Activated CD4-positive, alpha-beta memory T cell treated with anti-CD3 and anti-CD28 coated beads, Interleukin-2, amount 10 ng/mL, durations not matched to agents 7 days and 5 days (primary cell): ENCODE measurements at regions not wholly inside any gene's neighbourhood (a gene's known extent, or its start where the extent isn't known, plus 50 kb on each side); places are given as distances from the start of the nearest gene placed in this dataset.

ENCODE experiments used
- CTCF ChIA-PET: fragments of 350-600 bp; sonication (Branson Sonifier 250); formaldehyde crosslinking; loops from one replicate; lab custom pipeline; 2021; ENCODE audit warnings: antibody characterized with exemption, inconsistent platforms; lab: Charles Lee
- POLR2A ChIA-PET: fragments of 350-600 bp; sonication (Branson Sonifier 250); formaldehyde crosslinking; loops from one replicate; lab custom pipeline; 2021; ENCODE audit warnings: antibody characterized with exemption; lab: Charles Lee
- DNase-seq: peaks from one replicate; pipeline ENCODE4 v3.0.0-alpha.2; 2020
- H3K27ac Mint-ChIP-seq: one replicate; pipeline ENCODE4 v1.8.0; 2021; ENCODE audit warnings: mild to moderate bottlenecking, mixed read lengths
- H3K27me3 Mint-ChIP-seq: one replicate; pipeline ENCODE4 v1.8.0; 2021; ENCODE audit warnings: mixed read lengths
- H3K36me3 Mint-ChIP-seq: one replicate; pipeline ENCODE4 v1.8.0; 2021; ENCODE audit warnings: low read depth, mixed read lengths
- H3K4me1 Mint-ChIP-seq: one replicate; pipeline ENCODE4 v1.8.0; 2021; ENCODE audit warnings: mixed read lengths
- H3K4me3 Mint-ChIP-seq: one replicate; pipeline ENCODE4 v1.8.0; 2021; ENCODE audit warnings: mild to moderate bottlenecking, mixed read lengths
- H3K9me3 Mint-ChIP-seq: one replicate; pipeline ENCODE4 v1.8.0; 2021; ENCODE audit warnings: mixed read lengths

- no peaks in the 10 kb centered on the region for H3K27me3 Mint-ChIP-seq
- no peaks in the 10 kb centered on the region for H3K4me1 Mint-ChIP-seq
- CTCF ChIA-PET = no interaction called here
- no peak overlapping the region for H3K27ac Mint-ChIP-seq
- POLR2A ChIA-PET = no interaction called here
- no peak overlapping the region for H3K4me3 Mint-ChIP-seq
- DNase-seq = no peak
- H3K36me3 Mint-ChIP-seq = no peaks in the 10 kb centered on the region
- H3K9me3 Mint-ChIP-seq = no peaks in the 10 kb centered on the region
These were observed 413.0 kb upstream of the MYT1L start for GRCh38 chr2:2744107-2744506.

DNA sequence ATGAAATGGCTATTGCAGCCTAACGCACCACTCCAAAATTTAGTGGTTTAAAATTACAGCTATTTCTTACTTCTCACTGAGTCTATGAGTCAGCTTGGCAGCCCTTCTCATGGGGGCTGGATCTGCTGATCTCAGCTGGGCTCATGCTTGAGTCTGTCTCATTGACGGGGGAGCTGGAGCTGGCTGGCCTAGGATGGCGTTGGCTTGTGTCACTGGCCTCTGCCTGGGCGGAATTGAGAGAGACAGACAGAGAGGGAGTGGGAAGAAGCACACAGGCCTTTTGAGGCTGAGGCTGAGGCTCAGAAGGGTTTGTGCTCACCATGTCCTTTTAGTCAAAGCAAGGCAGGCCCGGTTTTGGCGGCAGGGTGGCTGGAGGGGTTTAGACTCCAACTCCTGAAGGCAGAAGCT is 412.1 kb upstream of the MYT1L start:
- Mint-ChIP-seq H3K27ac (no peak overlapping the region), H3K4me1 (no peaks in the 10 kb centered on the region), H3K36me3 (no peaks in the 10 kb centered on the region), H3K4me3 (no peak overlapping the region), H3K27me3 (no peaks in the 10 kb centered on the region), H3K9me3 (no peaks in the 10 kb centered on the region)
- ChIA-PET CTCF (no interaction called here), POLR2A (no interaction called here)
- no peak for DNase-seq

DNA sequence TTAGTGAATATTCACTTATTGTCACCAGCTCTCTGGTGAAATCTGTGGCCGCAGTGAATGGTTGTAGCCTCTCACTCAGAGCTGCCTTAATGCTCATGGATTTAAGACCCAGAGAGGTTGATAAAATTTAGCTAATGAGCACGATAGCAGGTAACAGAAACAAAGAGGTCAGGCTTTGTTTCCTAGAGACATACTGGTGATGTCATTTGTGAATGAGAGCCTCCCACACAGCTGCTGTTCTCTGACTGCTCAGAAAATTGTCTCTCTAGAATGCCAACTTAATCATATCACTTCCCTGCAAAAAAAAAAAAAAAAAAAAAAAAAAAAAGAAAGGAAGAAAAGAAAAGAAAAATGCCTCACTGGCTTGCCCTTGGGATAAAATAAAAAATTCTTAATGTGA is 411.7 kb upstream of the MYT1L start:
- ChIA-PET CTCF (no interaction called here), POLR2A (no interaction called here)
- no peak overlapping the region for H3K27ac Mint-ChIP-seq
- H3K27me3 Mint-ChIP-seq = no peaks in the 10 kb centered on the region
- no peak overlapping the region for H3K4me3 Mint-ChIP-seq
- no peaks in the 10 kb centered on the region for H3K9me3 Mint-ChIP-seq
- H3K4me1 Mint-ChIP-seq = no peaks in the 10 kb centered on the region
- no peaks in the 10 kb centered on the region for H3K36me3 Mint-ChIP-seq
- DNase-seq = no peak

DNA sequence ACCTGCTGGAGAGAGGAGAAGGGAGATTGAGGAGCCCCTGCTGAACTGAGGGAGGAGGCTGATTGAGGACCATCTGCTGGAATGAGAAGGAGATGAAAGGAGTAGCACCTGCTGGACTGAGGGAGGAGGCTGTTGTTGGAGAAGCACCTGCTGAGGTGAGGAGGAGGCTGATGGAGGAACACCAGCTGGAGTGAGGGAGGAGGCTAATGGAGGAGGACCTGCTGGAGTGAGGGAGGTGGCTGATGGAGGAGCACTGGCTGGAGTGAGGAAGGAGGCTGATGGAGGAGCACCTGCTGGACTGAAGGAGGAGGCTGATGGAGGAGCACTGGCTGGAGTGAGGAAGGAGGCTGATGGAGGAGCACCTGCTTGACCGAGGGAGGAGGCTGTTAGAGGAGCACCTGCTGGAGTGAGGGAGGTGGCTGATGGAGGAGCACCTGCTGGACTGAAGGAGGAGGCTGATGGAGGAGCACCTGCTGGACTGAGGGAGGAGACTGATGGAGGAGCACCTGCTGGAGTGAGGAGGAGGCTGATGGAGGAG is 409.2 kb upstream of the MYT1L start:
- H3K4me3 Mint-ChIP-seq = no peak overlapping the region
- H3K27me3 Mint-ChIP-seq = no peaks in the 10 kb centered on the region
- CTCF ChIA-PET = no interaction called here
- H3K9me3 Mint-ChIP-seq = no peaks in the 10 kb centered on the region
- H3K27ac Mint-ChIP-seq = no peak overlapping the region
- H3K36me3 Mint-ChIP-seq = no peaks in the 10 kb centered on the region
- DNase-seq = no peak
- POLR2A ChIA-PET = no interaction called here
- no peaks in the 10 kb centered on the region for H3K4me1 Mint-ChIP-seq

- H3K4me3 Mint-ChIP-seq = no peak overlapping the region
- ChIA-PET CTCF (no interaction called here), POLR2A (no interaction called here)
- H3K27me3 Mint-ChIP-seq = no peaks in the 10 kb centered on the region
- H3K36me3 Mint-ChIP-seq = no peaks in the 10 kb centered on the region
- no peaks in the 10 kb centered on the region for H3K9me3 Mint-ChIP-seq
- no peak for DNase-seq
- no peaks in the 10 kb centered on the region for H3K4me1 Mint-ChIP-seq
- H3K27ac Mint-ChIP-seq = no peak overlapping the region
These were observed 408.2 kb upstream of the MYT1L start for GRCh38 chr2:2739231-2739795.

GRCh38 chr2:2738684-2739083 is 407.6 kb upstream of the MYT1L start:
- no peak overlapping the region for H3K27ac Mint-ChIP-seq
- H3K36me3 Mint-ChIP-seq = no peaks in the 10 kb centered on the region
- H3K27me3 Mint-ChIP-seq = no peaks in the 10 kb centered on the region
- POLR2A ChIA-PET = no interaction called here
- H3K4me3 Mint-ChIP-seq = no peak overlapping the region
- H3K9me3 Mint-ChIP-seq = no peaks in the 10 kb centered on the region
- H3K4me1 Mint-ChIP-seq = no peaks in the 10 kb centered on the region
- CTCF ChIA-PET = no interaction called here
- DNase-seq = no peak

DNA sequence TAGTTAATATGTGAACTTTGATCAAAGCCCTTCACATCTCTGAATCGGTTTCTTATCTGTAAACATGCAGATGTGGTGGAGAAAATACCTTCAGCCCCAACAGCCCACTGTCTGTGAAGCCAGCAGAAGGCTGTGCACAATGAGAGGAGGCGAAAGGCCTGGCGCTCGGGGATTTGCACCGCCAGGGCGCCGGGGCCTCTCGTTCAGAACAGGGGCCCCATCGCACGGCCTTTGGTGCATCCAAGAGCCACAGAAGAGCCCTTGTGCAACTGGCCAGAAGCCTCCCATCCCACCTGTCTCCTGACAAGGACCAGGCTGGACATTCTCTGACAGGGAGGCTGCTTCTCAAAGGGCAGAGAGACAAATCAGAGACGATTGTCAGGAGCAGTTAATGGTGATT is 407.2 kb upstream of the MYT1L start:
- no peak for DNase-seq
- H3K9me3 Mint-ChIP-seq = no peaks in the 10 kb centered on the region
- no peaks in the 10 kb centered on the region for H3K27me3 Mint-ChIP-seq
- H3K4me1 Mint-ChIP-seq = no peaks in the 10 kb centered on the region
- ChIA-PET POLR2A (no interaction called here), CTCF (no interaction called here)
- H3K36me3 Mint-ChIP-seq = no peaks in the 10 kb centered on the region
- no peak overlapping the region for H3K4me3 Mint-ChIP-seq
- no peak overlapping the region for H3K27ac Mint-ChIP-seq

GRCh38 chr2:2735041-2735440 is 404.0 kb upstream of the MYT1L start:
- no peak overlapping the region for H3K27ac Mint-ChIP-seq
- no peak for DNase-seq
- H3K9me3 Mint-ChIP-seq = no peaks in the 10 kb centered on the region
- no peaks in the 10 kb centered on the region for H3K27me3 Mint-ChIP-seq
- H3K4me3 Mint-ChIP-seq = no peak overlapping the region
- ChIA-PET CTCF (no interaction called here), POLR2A (no interaction called here)
- H3K4me1 Mint-ChIP-seq = no peaks in the 10 kb centered on the region
- no peaks in the 10 kb centered on the region for H3K36me3 Mint-ChIP-seq

- H3K4me3 Mint-ChIP-seq = no peak overlapping the region
- CTCF ChIA-PET = no interaction called here
- H3K4me1 Mint-ChIP-seq = no peaks in the 10 kb centered on the region
- DNase-seq = no peak
- no peaks in the 10 kb centered on the region for H3K36me3 Mint-ChIP-seq
- no peaks in the 10 kb centered on the region for H3K27me3 Mint-ChIP-seq
- no peaks in the 10 kb centered on the region for H3K9me3 Mint-ChIP-seq
- H3K27ac Mint-ChIP-seq = no peak overlapping the region
- POLR2A ChIA-PET = no interaction called here
These were observed 403.2 kb upstream of the MYT1L start for GRCh38 chr2:2734308-2734707.

DNA sequence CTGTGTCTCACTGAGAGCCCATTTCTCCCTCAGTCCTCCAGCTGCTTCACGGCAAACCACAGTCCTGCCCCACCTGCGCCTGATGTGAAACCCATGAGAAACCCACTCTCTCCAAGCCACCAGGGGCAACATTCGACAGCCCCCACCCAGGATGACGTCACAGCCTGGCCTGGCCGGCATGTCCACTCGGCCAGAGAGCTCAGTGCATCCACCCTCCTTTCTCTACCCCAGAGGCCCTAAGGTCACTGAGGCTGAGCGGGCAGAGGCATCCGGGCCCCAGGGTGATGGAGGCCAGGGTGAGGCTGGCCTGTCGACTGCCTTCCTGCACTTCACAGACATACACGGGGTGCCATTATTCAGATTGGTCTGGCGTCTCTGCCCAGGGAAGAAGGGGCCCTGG is 402.7 kb upstream of the MYT1L start:
- H3K27me3 Mint-ChIP-seq = no peaks in the 10 kb centered on the region
- H3K4me3 Mint-ChIP-seq = no peak overlapping the region
- no peaks in the 10 kb centered on the region for H3K36me3 Mint-ChIP-seq
- ChIA-PET CTCF (no interaction called here), POLR2A (no interaction called here)
- H3K9me3 Mint-ChIP-seq = no peaks in the 10 kb centered on the region
- H3K27ac Mint-ChIP-seq = no peak overlapping the region
- no peaks in the 10 kb centered on the region for H3K4me1 Mint-ChIP-seq
- DNase-seq = no peak

GRCh38 chr2:2732331-2733119 is 401.4 kb upstream of the MYT1L start:
- Mint-ChIP-seq H3K27me3 (no peaks in the 10 kb centered on the region), H3K36me3 (no peaks in the 10 kb centered on the region), H3K27ac (no peak overlapping the region), H3K4me1 (no peaks in the 10 kb centered on the region), H3K9me3 (no peaks in the 10 kb centered on the region), H3K4me3 (no peak overlapping the region)
- POLR2A ChIA-PET = no interaction called here
- CTCF ChIA-PET = no interaction called here
- DNase-seq = no peak

DNA sequence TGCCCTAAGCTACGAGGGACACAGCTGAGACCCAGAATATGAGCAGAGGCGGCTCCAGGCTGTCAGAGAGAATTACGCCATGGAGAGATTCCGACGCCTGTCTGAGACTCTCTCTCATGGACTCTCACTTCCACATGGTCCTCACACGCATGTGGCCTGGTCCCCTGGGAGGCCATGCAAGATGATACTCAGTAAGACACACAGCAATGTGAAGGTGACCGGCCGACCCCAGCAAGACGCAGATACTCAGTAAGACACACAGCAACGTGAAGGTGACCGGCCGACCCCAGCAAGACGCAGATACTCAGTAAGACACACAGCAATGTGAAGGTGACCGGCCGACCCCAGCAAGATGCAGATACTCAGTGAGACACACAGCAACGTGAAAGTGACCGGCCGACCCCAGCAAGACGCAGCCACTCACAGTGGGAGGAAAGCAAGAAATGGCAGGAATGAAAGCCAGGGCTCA is 400.8 kb upstream of the MYT1L start:
- POLR2A ChIA-PET = no interaction called here

GRCh38 chr2:2731101-2731815 is 400.2 kb upstream of the MYT1L start:
- ChIA-PET POLR2A (no interaction called here), CTCF (no interaction called here)
- no peak overlapping the region for H3K27ac Mint-ChIP-seq

More for the DNA sequence above, 400.8 kb upstream of the MYT1L start:
- no peak for DNase-seq
- H3K36me3 Mint-ChIP-seq = no peaks in the 10 kb centered on the region
- H3K9me3 Mint-ChIP-seq = no peaks in the 10 kb centered on the region
- H3K27me3 Mint-ChIP-seq = no peaks in the 10 kb centered on the region
- H3K4me3 Mint-ChIP-seq = no peak overlapping the region
- no peaks in the 10 kb centered on the region for H3K4me1 Mint-ChIP-seq
- H3K27ac Mint-ChIP-seq = no peak overlapping the region
- CTCF ChIA-PET = no interaction called here

More at GRCh38 chr2:2731101-2731815, 400.2 kb upstream of the MYT1L start:
- no peak overlapping the region for H3K4me3 Mint-ChIP-seq
- H3K36me3 Mint-ChIP-seq = no peaks in the 10 kb centered on the region
- no peaks in the 10 kb centered on the region for H3K9me3 Mint-ChIP-seq
- H3K27me3 Mint-ChIP-seq = no peaks in the 10 kb centered on the region
- no peak for DNase-seq
- no peaks in the 10 kb centered on the region for H3K4me1 Mint-ChIP-seq
